Ishikawa (cell line): ENCODE measurements at regions not wholly inside any gene's neighbourhood (a gene's known extent, or its start where the extent isn't known, plus 50 kb on each side); places are given as distances from the start of the nearest gene placed in this dataset.

ENCODE experiments used
- CEBPB ChIP-seq: IDR thresholded peaks from 2 replicates; pipeline ENCODE4 v1.6.1; 2012
- CREB1 ChIP-seq: IDR thresholded peaks from 2 replicates; pipeline ENCODE4 v1.6.1; 2012; ENCODE audit warnings: low read depth
- EGR1 ChIP-seq: IDR thresholded peaks from 2 replicates; pipeline ENCODE4 v1.6.1; 2012
- EP300 ChIP-seq: IDR thresholded peaks from 2 replicates; pipeline ENCODE4 v1.6.1; 2012; ENCODE audit warnings: borderline replicate concordance
- FOXM1 ChIP-seq: IDR thresholded peaks from 2 replicates; pipeline ENCODE4 v1.6.1; 2012; ENCODE audit warnings: low read depth, borderline replicate concordance
- NFIC ChIP-seq: IDR thresholded peaks from 2 replicates; pipeline ENCODE4 v1.6.1; 2012
- RAD21 ChIP-seq: IDR thresholded peaks from 2 replicates; pipeline ENCODE4 v1.6.1; 2012; ENCODE audit warnings: low read depth
- TAF1 ChIP-seq: IDR thresholded peaks from 2 replicates; pipeline ENCODE4 v1.6.1; 2012; ENCODE audit warnings: low read depth, mild to moderate bottlenecking
- TCF12 ChIP-seq: IDR thresholded peaks from 2 replicates; pipeline ENCODE4 v1.6.1; 2012; ENCODE audit warnings: low read depth
- TEAD4 ChIP-seq: IDR thresholded peaks from 2 replicates; pipeline ENCODE4 v1.6.1; 2012
- YY1 ChIP-seq: IDR thresholded peaks from 2 replicates; pipeline ENCODE4 v1.6.1; 2012; ENCODE audit warnings: low read depth
- ZBTB7A ChIP-seq: IDR thresholded peaks from 2 replicates; pipeline ENCODE4 v1.6.1; 2012; ENCODE audit warnings: low read depth
- TF ChIP-seq, protein P1 (sequence below): IDR thresholded peaks from 2 replicates; pipeline ENCODE4 v1.6.1; 2012; ENCODE audit warnings: low read depth, mild to moderate bottlenecking
- TF ChIP-seq, protein P2 (sequence below): IDR thresholded peaks from 2 replicates; pipeline ENCODE4 v1.6.1; 2012
- TF ChIP-seq, protein P3 (sequence below): IDR thresholded peaks from 2 replicates; pipeline ENCODE4 v1.6.1; 2012

GRCh38 chr2:41924709-41925408 is 123.0 kb upstream of the PKDCC start:
- no peak for TF ChIP-seq ZBTB7A
- no peak for TF ChIP-seq NFIC
- TF ChIP-seq, protein P1, sequence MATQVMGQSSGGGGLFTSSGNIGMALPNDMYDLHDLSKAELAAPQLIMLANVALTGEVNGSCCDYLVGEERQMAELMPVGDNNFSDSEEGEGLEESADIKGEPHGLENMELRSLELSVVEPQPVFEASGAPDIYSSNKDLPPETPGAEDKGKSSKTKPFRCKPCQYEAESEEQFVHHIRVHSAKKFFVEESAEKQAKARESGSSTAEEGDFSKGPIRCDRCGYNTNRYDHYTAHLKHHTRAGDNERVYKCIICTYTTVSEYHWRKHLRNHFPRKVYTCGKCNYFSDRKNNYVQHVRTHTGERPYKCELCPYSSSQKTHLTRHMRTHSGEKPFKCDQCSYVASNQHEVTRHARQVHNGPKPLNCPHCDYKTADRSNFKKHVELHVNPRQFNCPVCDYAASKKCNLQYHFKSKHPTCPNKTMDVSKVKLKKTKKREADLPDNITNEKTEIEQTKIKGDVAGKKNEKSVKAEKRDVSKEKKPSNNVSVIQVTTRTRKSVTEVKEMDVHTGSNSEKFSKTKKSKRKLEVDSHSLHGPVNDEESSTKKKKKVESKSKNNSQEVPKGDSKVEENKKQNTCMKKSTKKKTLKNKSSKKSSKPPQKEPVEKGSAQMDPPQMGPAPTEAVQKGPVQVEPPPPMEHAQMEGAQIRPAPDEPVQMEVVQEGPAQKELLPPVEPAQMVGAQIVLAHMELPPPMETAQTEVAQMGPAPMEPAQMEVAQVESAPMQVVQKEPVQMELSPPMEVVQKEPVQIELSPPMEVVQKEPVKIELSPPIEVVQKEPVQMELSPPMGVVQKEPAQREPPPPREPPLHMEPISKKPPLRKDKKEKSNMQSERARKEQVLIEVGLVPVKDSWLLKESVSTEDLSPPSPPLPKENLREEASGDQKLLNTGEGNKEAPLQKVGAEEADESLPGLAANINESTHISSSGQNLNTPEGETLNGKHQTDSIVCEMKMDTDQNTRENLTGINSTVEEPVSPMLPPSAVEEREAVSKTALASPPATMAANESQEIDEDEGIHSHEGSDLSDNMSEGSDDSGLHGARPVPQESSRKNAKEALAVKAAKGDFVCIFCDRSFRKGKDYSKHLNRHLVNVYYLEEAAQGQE, result no peak
- no peak for TF ChIP-seq TAF1
- TF ChIP-seq TCF12, result no peak
- TF ChIP-seq YY1, result no peak
- no peak for TF ChIP-seq CREB1
- TF ChIP-seq FOXM1, result no peak
- TF ChIP-seq TEAD4, result no peak
- TF ChIP-seq EGR1, result no peak
- no peak for TF ChIP-seq EP300
- TF ChIP-seq, protein P2, sequence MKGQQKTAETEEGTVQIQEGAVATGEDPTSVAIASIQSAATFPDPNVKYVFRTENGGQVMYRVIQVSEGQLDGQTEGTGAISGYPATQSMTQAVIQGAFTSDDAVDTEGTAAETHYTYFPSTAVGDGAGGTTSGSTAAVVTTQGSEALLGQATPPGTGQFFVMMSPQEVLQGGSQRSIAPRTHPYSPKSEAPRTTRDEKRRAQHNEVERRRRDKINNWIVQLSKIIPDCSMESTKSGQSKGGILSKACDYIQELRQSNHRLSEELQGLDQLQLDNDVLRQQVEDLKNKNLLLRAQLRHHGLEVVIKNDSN, result no peak
- TF ChIP-seq, protein P3, sequence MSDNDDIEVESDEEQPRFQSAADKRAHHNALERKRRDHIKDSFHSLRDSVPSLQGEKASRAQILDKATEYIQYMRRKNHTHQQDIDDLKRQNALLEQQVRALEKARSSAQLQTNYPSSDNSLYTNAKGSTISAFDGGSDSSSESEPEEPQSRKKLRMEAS, result no peak
- TF ChIP-seq RAD21, result no peak
- no peak for TF ChIP-seq CEBPB

DNA sequence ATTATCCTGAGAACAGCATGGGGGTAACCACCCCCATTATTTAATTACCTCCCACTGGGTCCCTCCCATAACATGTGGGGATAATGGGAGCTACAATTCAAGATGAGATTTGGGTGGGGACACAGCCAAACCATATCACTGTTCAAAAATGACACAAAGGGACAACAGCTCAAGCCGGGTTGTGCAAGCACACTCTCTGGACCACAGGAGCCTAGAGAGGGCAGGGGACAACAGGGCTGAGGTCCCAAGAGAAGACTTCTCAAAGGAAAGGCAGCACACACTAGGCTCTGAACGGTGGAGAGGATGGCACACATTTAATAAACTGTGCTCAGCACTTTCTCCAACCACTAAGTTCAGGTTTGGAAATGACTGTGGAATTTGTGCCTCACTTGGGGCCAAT is 122.1 kb upstream of the PKDCC start:
- TF ChIP-seq EGR1 (no peak), YY1 (no peak), EP300 (no peak), TEAD4 (no peak), TAF1 (no peak), ZBTB7A (no peak), CREB1 (no peak), TCF12 (no peak), RAD21 (no peak), FOXM1 (no peak), CEBPB (no peak), NFIC (no peak)
- TF ChIP-seq, protein P3, result no peak
- TF ChIP-seq, protein P1, result no peak
- TF ChIP-seq, protein P2, result no peak

DNA sequence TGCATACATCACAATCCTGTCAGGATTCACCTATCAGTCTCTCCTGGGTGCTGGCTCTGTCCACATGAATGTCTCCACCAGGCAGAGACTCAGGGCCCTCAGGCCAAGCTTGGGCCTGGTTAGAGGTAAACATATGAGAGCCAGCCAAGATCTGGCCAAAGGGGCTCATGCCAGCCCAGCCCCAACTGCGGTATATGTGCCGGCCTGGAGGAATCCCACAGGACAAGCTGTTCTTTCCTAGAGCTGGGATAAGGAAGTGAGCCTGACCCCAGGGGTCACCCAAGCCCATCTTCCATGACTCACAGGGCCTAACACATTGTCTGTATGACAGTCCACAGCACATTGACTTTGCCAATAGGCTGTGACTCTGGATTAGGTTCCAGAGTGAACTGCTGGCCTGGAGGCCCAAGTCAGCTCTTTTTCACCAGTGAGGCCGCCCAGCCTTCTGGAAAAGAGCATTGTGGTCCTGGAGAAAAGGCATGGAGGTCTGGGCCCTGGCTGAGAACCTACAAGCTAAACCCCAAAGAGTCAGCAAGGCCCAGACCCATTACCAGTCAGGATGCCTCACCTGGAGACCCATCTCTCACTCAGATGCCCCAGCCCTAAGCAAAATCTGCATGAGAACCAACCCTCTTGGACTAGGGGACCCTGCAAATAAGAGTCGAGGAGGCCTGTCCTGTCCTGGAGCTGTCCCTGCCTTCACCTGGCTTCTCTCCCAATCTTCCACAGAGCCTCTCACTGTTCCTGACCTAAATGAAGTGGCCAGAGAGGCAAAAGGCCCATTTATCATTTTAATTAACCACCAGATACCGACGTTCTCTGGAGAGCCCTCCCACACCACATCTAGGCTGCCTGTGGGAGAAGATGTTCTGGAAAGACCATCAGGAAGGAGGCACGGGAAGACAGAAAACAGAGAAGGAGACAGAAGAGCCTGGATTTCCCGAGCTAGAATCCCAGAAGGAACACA is 120.9 kb upstream of the PKDCC start:
- TF ChIP-seq NFIC, result no peak

DNA sequence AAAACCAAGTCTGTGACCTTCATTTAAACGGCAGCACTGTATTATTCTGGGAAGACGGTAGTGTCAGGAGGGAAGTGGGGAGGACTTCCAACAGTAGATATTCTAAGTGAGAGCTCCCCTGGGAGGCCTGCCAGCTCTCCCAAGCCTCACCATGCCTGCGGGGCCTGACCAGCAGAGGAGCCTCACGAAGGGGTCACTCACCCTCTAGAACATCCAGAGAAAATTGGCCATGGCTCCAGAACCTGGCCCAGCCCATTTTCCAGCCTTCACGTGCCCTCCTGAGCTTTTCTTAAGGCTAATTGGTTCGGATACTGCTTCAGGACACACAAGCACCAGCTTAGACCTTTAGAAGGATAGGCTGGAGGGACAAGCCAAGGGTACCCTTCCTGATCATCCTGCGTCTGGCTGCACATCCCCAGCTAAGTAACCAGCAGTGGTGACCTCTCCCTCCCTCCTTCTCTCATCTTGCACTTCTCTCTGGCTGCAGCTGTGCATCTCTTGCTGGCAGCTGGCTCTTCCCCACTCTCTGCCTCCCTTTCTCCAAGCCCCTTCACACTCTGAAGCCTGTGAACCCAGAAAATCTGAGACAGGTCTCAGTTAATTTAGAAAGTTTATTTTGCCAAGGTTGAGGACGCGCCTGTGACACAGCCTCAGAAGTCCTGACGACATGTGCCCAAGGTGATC is 120.1 kb upstream of the PKDCC start:
- TF ChIP-seq EGR1, result no peak
- TF ChIP-seq YY1, result no peak
- no peak for TF ChIP-seq RAD21
- TF ChIP-seq, protein P2, result no peak
- no peak for TF ChIP-seq CREB1
- TF ChIP-seq ZBTB7A, result no peak
- no peak for TF ChIP-seq EP300
- TF ChIP-seq TAF1, result no peak
- TF ChIP-seq TEAD4, result no peak
- TF ChIP-seq, protein P1, result no peak
- no peak for TF ChIP-seq CEBPB
- no peak for TF ChIP-seq FOXM1
